Esophagus (tissue), 2 donors: ENCODE measurements at regions not wholly inside any gene's neighbourhood (a gene's known extent, or its start where the extent isn't known, plus 50 kb on each side); places are given as distances from the start of the nearest gene placed in this dataset.

ENCODE experiments used
- H3K27ac ChIP-seq, 2 donors: one replicate each; pipeline ENCODE4 v1.5.1; 2013; ENCODE audit warnings: low read depth in 2 of 2, mild to moderate bottlenecking in 2 of 2, inconsistent platforms in 1 of 2, low read length in 1 of 2, moderate library complexity in 1 of 2
- H3K27me3 ChIP-seq, 2 donors: one replicate each; pipeline ENCODE4 v1.6.1; 2013; ENCODE audit warnings: low read length in 2 of 2, control low read depth in 1 of 2, mild to moderate bottlenecking in 1 of 2; ENCODE audit not compliant: insufficient read depth in 2 of 2, control insufficient read depth in 1 of 2
- H3K36me3 ChIP-seq, 2 donors: one replicate each; pipeline ENCODE4 v1.6.1; 2013; ENCODE audit warnings: low read length in 1 of 2; ENCODE audit not compliant: control insufficient read depth in 2 of 2, insufficient read depth in 2 of 2
- H3K4me1 ChIP-seq, 2 donors: one replicate each; pipeline ENCODE4 v1.6.1; 2013; ENCODE audit warnings: low read length in 1 of 2; ENCODE audit not compliant: control insufficient read depth in 2 of 2, insufficient read depth in 2 of 2
- H3K4me3 ChIP-seq, 2 donors: one replicate each; pipeline ENCODE4 v1.5.1; 2013; ENCODE audit warnings: low read length in 2 of 2, mild to moderate bottlenecking in 2 of 2, low read depth in 1 of 2, moderate library complexity in 1 of 2
- H3K9me3 ChIP-seq, 2 donors: one replicate each; pipeline ENCODE4 v1.6.1; 2013; ENCODE audit warnings: mild to moderate bottlenecking in 2 of 2, low read depth in 1 of 2, low read length in 1 of 2, moderate library complexity in 1 of 2; ENCODE audit not compliant: control insufficient read depth in 2 of 2, insufficient read depth in 1 of 2
- WGBS, 2 donors: extraction: QIAGEN DNeasy Blood & Tissue Kit; methylation state at CpG; one replicate each; pipeline ENCODE4 v1.1.7; 2013; 5-methylcytosine and 5-hydroxymethylcytosine counted together
- donor health status: healthy with polysubstance abuse.
- donor health status: Bipolar disorder and iron deficiency.

DNA sequence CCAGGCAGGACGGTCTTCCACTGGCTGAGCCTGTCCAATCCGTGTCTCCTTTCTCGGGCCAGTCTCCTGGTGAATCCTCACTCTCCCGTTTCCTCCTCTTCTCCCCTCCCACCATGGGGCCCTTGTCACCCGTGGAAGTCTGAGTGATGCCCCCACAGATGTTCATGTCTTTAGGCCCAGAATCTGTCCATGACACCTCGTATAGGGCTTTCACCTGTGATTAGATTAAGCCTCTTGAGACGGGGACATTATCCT is 193.5 kb downstream of the ZFP36L2 start:
- 58 to 63% methylated on average over 7 of the region's 7 CpGs for WGBS, 2 donors
- Histone ChIP-seq H3K9me3 (no peaks in the 10 kb centered on the region), H3K36me3 (no peaks in the 10 kb centered on the region), H3K4me1 (peaks cover 0 to 12% of the 10 kb centered on the region in 2 donors), H3K27ac (peak overlapping the region; percentile 35 to 67), H3K4me3 (no peak overlapping the region), H3K27me3 (no peaks in the 10 kb centered on the region)

- H3K4me3 ChIP-seq, result no peak overlapping the region
- no peaks in the 10 kb centered on the region for H3K9me3 ChIP-seq
- H3K27me3 ChIP-seq, result no peaks in the 10 kb centered on the region
- H3K4me1 ChIP-seq, result peaks cover 0 to 13% of the 10 kb centered on the region in 2 donors
- H3K36me3 ChIP-seq, result no peaks in the 10 kb centered on the region
- WGBS, 2 donors, result 26 to 35% methylated on average over 14 of the region's 14 CpGs
- peak overlapping the region; percentile 67 to 70 for H3K27ac ChIP-seq
These were observed 194.0 kb downstream of the ZFP36L2 start for GRCh38 chr2:43032213-43033015.

DNA sequence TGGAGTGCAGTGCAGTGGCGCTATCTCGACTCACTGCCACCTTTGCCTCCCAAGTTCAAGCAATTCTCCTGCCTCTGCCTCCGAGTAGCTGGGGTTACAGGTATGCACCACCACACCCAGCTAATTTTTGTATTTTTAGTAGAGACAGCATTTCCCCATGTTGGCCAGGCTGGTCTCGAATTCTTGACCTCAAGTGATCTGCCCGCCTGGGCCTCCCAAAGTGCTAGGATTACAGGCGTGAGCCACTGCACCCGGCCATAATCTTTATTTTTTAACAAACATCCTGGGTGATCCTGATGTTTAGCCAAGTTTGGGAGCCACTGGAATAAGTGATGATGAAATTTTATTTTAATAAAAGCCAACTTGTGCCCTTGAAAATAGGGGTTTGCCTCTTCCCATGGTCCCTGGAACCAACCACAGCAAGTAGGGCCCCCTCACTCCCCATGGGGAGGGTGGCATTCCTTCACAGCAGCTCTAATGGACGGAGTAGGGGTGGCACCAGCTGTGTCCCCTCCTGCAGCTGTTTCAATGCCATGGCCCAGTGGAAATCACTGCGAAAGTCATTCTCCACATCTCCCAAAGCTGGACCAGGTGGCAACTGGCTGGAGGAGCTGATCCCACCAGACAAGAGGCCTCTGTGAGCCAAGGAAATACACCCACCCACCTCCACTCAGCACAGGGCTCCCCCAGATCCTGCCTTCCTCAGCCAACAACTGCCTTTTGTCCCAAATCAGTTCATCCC is 194.8 kb downstream of the ZFP36L2 start:
- Histone ChIP-seq H3K4me3 (no peak overlapping the region), H3K27ac (peak overlapping the region; percentile 63 to 70), H3K36me3 (no peaks in the 10 kb centered on the region), H3K9me3 (no peaks in the 10 kb centered on the region), H3K27me3 (no peaks in the 10 kb centered on the region), H3K4me1 (peaks cover 0 to 14% of the 10 kb centered on the region in 2 donors)
- WGBS, 2 donors, result 83 to 87% methylated on average over 9 of the region's 9 CpGs

DNA sequence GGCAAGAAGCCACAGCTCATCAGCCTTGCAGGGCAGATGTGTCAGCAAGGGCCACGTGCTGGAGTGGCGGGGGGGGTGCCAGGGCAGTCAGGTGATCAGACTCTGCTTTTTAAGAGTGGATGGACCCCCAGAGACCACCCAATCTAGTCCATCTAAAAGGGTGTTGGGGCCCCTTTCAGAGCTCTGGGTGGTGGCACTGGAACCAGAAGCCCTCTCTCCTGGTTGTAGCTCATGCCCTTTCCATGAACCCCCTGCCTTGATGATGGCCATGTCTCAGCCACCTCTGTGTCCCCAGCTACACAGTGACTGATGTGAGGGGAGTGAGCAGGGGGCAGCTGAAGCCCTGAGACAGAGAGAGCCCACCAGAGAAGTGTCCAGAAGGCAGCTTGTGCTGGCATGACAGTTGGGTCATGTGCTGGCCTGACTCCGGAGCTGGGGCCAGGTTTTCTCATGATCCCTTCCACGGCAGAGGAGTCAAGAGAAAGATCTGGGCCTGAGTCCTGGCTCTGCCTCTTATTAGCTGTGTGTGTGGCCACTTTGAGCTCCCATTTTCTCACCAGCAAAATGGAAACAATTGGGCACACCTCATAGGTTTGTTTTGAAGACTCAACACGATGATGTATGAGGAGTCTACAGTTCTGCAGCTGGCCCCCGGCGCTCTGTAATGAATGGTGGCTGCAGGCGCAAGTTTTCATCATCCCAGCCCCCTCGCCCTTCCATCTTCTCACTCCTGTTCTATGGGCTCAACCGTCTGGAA is 195.7 kb downstream of the ZFP36L2 start:
- Histone ChIP-seq H3K36me3 (no peaks in the 10 kb centered on the region), H3K27me3 (no peaks in the 10 kb centered on the region), H3K4me3 (no peak overlapping the region), H3K9me3 (no peaks in the 10 kb centered on the region), H3K27ac (no peak overlapping the region), H3K4me1 (peaks cover 0 to 14% of the 10 kb centered on the region in 2 donors)
- 87% methylated on average over 10 of the region's 10 CpGs for WGBS, 2 donors

- Histone ChIP-seq H3K4me1 (peaks cover 0 to 14% of the 10 kb centered on the region in 2 donors), H3K4me3 (no peak overlapping the region), H3K27ac (no peak overlapping the region), H3K36me3 (no peaks in the 10 kb centered on the region), H3K27me3 (no peaks in the 10 kb centered on the region), H3K9me3 (no peaks in the 10 kb centered on the region)
- 80 to 92% methylated on average over 3 of the region's 3 CpGs for WGBS, 2 donors
These were observed 197.2 kb downstream of the ZFP36L2 start for GRCh38 chr2:43029186-43029585.

GRCh38 chr2:43028188-43028587 is 198.2 kb downstream of the ZFP36L2 start:
- H3K27me3 ChIP-seq, result no peaks in the 10 kb centered on the region
- no peak overlapping the region for H3K27ac ChIP-seq
- H3K4me1 ChIP-seq, result peaks cover 0 to 13% of the 10 kb centered on the region in 2 donors
- no peaks in the 10 kb centered on the region for H3K36me3 ChIP-seq
- WGBS, 2 donors, result 83 to 85% methylated on average over 6 of the region's 6 CpGs
- H3K9me3 ChIP-seq, result no peaks in the 10 kb centered on the region
- no peak overlapping the region for H3K4me3 ChIP-seq

- Histone ChIP-seq H3K36me3 (no peaks in the 10 kb centered on the region), H3K27me3 (no peaks in the 10 kb centered on the region), H3K9me3 (no peaks in the 10 kb centered on the region), H3K27ac (peak overlapping the region; percentile 26 to 43), H3K4me3 (no peak overlapping the region), H3K4me1 (peaks cover 0 to 8% of the 10 kb centered on the region in 2 donors)
- WGBS, 2 donors, result 71 to 74% methylated on average over 21 of the region's 21 CpGs
These were observed 199.1 kb downstream of the ZFP36L2 start for GRCh38 chr2:43027097-43027873.

- no peak overlapping the region for H3K4me3 ChIP-seq
- H3K27ac ChIP-seq, result peak overlapping the region; percentile 26 to 43
- peaks cover 0 to 2% of the 10 kb centered on the region in 2 donors for H3K4me1 ChIP-seq
- WGBS, 2 donors, result 81% methylated on average over 17 of the region's 17 CpGs
- H3K9me3 ChIP-seq, result peaks cover 5 to 6% of the 10 kb centered on the region in 2 donors
- H3K36me3 ChIP-seq, result no peaks in the 10 kb centered on the region
- no peaks in the 10 kb centered on the region for H3K27me3 ChIP-seq
These were observed 199.8 kb downstream of the ZFP36L2 start for GRCh38 chr2:43026426-43027096.
